Natural killer cell (primary cell): ENCODE measurements at regions not wholly inside any gene's neighbourhood (a gene's known extent, or its start where the extent isn't known, plus 50 kb on each side); places are given as distances from the start of the nearest gene placed in this dataset.

Source experiments
- ATAC-seq, 3 donors: fragments of 150-1000 bp in 2 of 3; fragments of 200-7000 bp in 1 of 3; cut with Tn5 transposase; 1 replicate in 1 of 3; 2 replicates in 2 of 3; pipeline ENCODE4 v1.10.0; 2021; ENCODE audit warnings: mild to moderate bottlenecking in 2 of 3, moderate library complexity in 2 of 3
- DNase-seq, 2 donors: peaks; one replicate each; pipeline versions ENCODE4 v3.0.0 to v3.0.0-alpha.2; 2013 to 2021; ENCODE audit warnings: mixed read lengths in 1 of 2
- H3K27ac ChIP-seq: one replicate; pipeline ENCODE4 v1.5.1; 2013; ENCODE audit warnings: mild to moderate bottlenecking, low read length
- H3K27me3 ChIP-seq: one replicate; pipeline ENCODE4 v1.6.1; 2013; ENCODE audit warnings: low read length; ENCODE audit not compliant: control insufficient read depth, insufficient read depth
- H3K36me3 ChIP-seq: one replicate; pipeline ENCODE4 v1.6.1; 2013; ENCODE audit warnings: low read length; ENCODE audit not compliant: control insufficient read depth, insufficient read depth
- H3K4me1 ChIP-seq: one replicate; pipeline ENCODE4 v1.6.1; 2013; ENCODE audit warnings: low read length; ENCODE audit not compliant: control insufficient read depth, insufficient read depth
- H3K4me3 ChIP-seq: one replicate; pipeline ENCODE4 v1.5.1; 2013; ENCODE audit warnings: low read length
- H3K9me3 ChIP-seq: one replicate; pipeline ENCODE4 v1.6.1; 2013; ENCODE audit warnings: low read length; ENCODE audit not compliant: control insufficient read depth, insufficient read depth
- H3K27ac Mint-ChIP-seq, 2 donors: one replicate each; pipeline ENCODE4 v1.8.0; 2022; ENCODE audit warnings: mild to moderate bottlenecking in 2 of 2, mixed read lengths in 2 of 2, moderate library complexity in 1 of 2
- H3K27me3 Mint-ChIP-seq, 2 donors: one replicate each; pipeline ENCODE4 v1.8.0; 2022; ENCODE audit warnings: low read depth in 2 of 2, mixed read lengths in 2 of 2
- H3K36me3 Mint-ChIP-seq: one replicate; pipeline ENCODE4 v1.8.0; 2022; ENCODE audit warnings: mixed read lengths
- H3K4me1 Mint-ChIP-seq, 2 donors: one replicate each; pipeline ENCODE4 v1.8.0; 2022; ENCODE audit warnings: mixed read lengths in 2 of 2
- H3K4me3 Mint-ChIP-seq: one replicate; pipeline ENCODE4 v1.8.0; 2022; ENCODE audit warnings: mild to moderate bottlenecking, moderate library complexity, mixed read lengths
- H3K9me3 Mint-ChIP-seq, 2 donors: one replicate each; pipeline ENCODE4 v1.8.0; 2022; ENCODE audit warnings: mixed read lengths in 2 of 2
- CTCF ChIP-seq: fragments of 200-600 bp; IDR thresholded peaks from one replicate; pipeline ENCODE4 v1.8.0; 2022; ENCODE audit warnings: antibody characterized with exemption
- WGBS: methylation state at CpG from one replicate; pipeline ENCODE4 v1.1.7; 2013; ENCODE audit warnings: missing lambda C conversion rate; ENCODE audit not compliant: insufficient coverage; 5-methylcytosine and 5-hydroxymethylcytosine counted together
- intact Hi-C: fragments of 100-400 bp; cut with micrococcal nuclease; formaldehyde crosslinking; loops from one replicate; pipeline ENCODE4 v1.14.2; 2022

DNA sequence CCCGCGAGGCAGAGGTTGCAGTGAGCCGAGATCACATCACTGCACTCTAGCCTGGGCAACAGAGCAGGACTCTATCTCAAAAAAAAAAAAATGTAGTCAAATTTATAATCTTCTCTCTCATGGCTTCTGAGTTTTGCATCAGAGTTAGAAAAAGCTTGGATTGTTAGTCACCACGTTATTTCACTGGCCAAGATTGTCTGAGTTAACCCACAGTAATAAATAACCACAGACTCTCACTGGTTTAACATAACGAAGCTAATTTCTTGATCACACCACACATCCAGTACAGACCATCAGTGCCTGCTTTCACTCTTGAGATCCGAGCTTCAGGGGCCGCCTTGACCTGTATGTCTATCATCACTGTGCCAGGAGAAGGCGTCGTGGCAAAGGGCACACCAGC lies 116.8 kb upstream of the JCAD start:
- no peaks in the 10 kb centered on the region for H3K27me3 ChIP-seq
- ATAC-seq, result no peak
- Mint-ChIP-seq H3K9me3 (no peaks in the 10 kb centered on the region), H3K36me3 (no peaks in the 10 kb centered on the region), H3K4me3 (no peak overlapping the region), H3K27me3 (peaks cover 0 to 4% of the 10 kb centered on the region in 2 donors), H3K4me1 (no peaks in the 10 kb centered on the region), H3K27ac (no peak overlapping the region)
- intact Hi-C loops, result no loop called here
- TF ChIP-seq CTCF, result no peak
- H3K9me3 ChIP-seq, result no peaks in the 10 kb centered on the region
- no peak overlapping the region for H3K27ac ChIP-seq
- DNase-seq, result no peak
- 86% methylated on average over 9 of the region's 9 CpGs for WGBS
- no peak overlapping the region for H3K4me3 ChIP-seq
- no peaks in the 10 kb centered on the region for H3K36me3 ChIP-seq
- no peaks in the 10 kb centered on the region for H3K4me1 ChIP-seq

- H3K27me3 Mint-ChIP-seq, result peaks cover 0 to 9% of the 10 kb centered on the region in 2 donors
- 58% methylated on average over 7 of the region's 7 CpGs for WGBS
- H3K27ac ChIP-seq, result no peak overlapping the region
Observed at GRCh38 chr10:30172673-30173072, 113.3 kb upstream of the JCAD start.

DNA sequence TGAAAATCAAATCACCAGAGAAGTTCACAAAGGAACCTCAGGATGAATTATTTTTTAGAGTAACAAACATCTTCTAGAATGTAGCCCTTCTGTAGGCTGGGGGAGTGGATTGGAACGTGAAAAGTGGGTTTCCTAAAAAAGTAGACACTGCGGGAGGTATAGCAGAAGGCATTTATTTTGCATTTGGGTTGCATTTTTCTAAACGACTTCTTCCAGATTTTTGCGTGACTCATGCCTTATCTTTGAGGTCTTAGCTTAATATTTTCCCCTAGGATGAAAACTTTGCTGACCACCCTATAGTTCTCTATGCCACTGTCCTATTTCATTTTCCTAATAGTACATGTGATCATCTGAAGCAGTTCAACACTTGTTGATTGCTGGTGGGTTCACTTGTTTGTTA lies 112.7 kb upstream of the JCAD start:
- no peaks in the 10 kb centered on the region for H3K27me3 ChIP-seq
- intact Hi-C loops, result no loop called here
- no peak overlapping the region for H3K27ac Mint-ChIP-seq

More at GRCh38 chr10:30172673-30173072, 113.3 kb upstream of the JCAD start:
- Histone ChIP-seq H3K9me3 (no peaks in the 10 kb centered on the region), H3K27me3 (no peaks in the 10 kb centered on the region), H3K4me1 (no peaks in the 10 kb centered on the region), H3K4me3 (no peak overlapping the region), H3K36me3 (no peaks in the 10 kb centered on the region)
- H3K9me3 Mint-ChIP-seq, result no peaks in the 10 kb centered on the region
- intact Hi-C loops, result no loop called here
- DNase-seq, result no peak
- no peak overlapping the region for H3K27ac Mint-ChIP-seq
- no peak overlapping the region for H3K4me3 Mint-ChIP-seq
- no peaks in the 10 kb centered on the region for H3K36me3 Mint-ChIP-seq
- no peak for TF ChIP-seq CTCF
- H3K4me1 Mint-ChIP-seq, result no peaks in the 10 kb centered on the region
- no peak for ATAC-seq

More for the DNA sequence above, 112.7 kb upstream of the JCAD start:
- DNase-seq, result no peak
- Histone ChIP-seq H3K4me3 (no peak overlapping the region), H3K9me3 (no peaks in the 10 kb centered on the region), H3K4me1 (no peaks in the 10 kb centered on the region), H3K27ac (no peak overlapping the region), H3K36me3 (no peaks in the 10 kb centered on the region)
- ATAC-seq, result no peak
- H3K36me3 Mint-ChIP-seq, result no peaks in the 10 kb centered on the region
- TF ChIP-seq CTCF, result no peak
- H3K4me3 Mint-ChIP-seq, result no peak overlapping the region
- no peaks in the 10 kb centered on the region for H3K4me1 Mint-ChIP-seq
- no peaks in the 10 kb centered on the region for H3K9me3 Mint-ChIP-seq
- H3K27me3 Mint-ChIP-seq, result peaks cover 0 to 12% of the 10 kb centered on the region in 2 donors
- WGBS, result 79% methylated on average over 4 of the region's 4 CpGs
